Kidney epithelial cell (primary cell): ENCODE measurements at regions not wholly inside any gene's neighbourhood (a gene's known extent, or its start where the extent isn't known, plus 50 kb on each side); places are given as distances from the start of the nearest gene placed in this dataset.
A peak's percentile ranks its signal among the peaks of the same experiment; 100 is the strongest.

Experiments used
- DNase-seq: peaks from one replicate; pipeline ENCODE4 v3.0.0-alpha.2; 2010; ENCODE audit warnings: low read depth
- H3K27me3 ChIP-seq: 2 replicates; pipeline ENCODE4 v1.6.0; 2011; ENCODE audit warnings: low read length; ENCODE audit not compliant: control insufficient read depth, insufficient read depth
- H3K36me3 ChIP-seq: 2 replicates; pipeline ENCODE4 v1.5.1; 2011; ENCODE audit warnings: low read length; ENCODE audit not compliant: control insufficient read depth, insufficient read depth
- H3K4me3 ChIP-seq: 2 replicates; pipeline ENCODE4 v1.5.1; 2011; ENCODE audit warnings: low read depth, mild to moderate bottlenecking, control low read depth, low read length
- CTCF ChIP-seq: IDR thresholded peaks from 2 replicates; pipeline ENCODE4 v1.5.1; 2011; ENCODE audit warnings: mild to moderate bottlenecking, moderate library complexity, low read length, control low read depth, inconsistent platforms; ENCODE audit not compliant: insufficient read depth, poor library complexity, severe bottlenecking

GRCh38 chr11:28401446-28401845 is 293.3 kb downstream of the METTL15 start:
- no peak for DNase-seq
- H3K27me3 ChIP-seq, result no peaks in the 10 kb centered on the region
- no peak for TF ChIP-seq CTCF
- no peak overlapping the region for H3K4me3 ChIP-seq
- no peaks in the 10 kb centered on the region for H3K36me3 ChIP-seq

GRCh38 chr11:28400331-28401100 is 292.3 kb downstream of the METTL15 start:
- H3K27me3 ChIP-seq, result no peaks in the 10 kb centered on the region
- H3K4me3 ChIP-seq, result no peak overlapping the region
- H3K36me3 ChIP-seq, result no peaks in the 10 kb centered on the region
- no peak for TF ChIP-seq CTCF
- DNase-seq, result peak; percentile 9

- H3K27me3 ChIP-seq, result no peaks in the 10 kb centered on the region
- H3K4me3 ChIP-seq, result no peak overlapping the region
- TF ChIP-seq CTCF, result no peak
- no peak for DNase-seq
- no peaks in the 10 kb centered on the region for H3K36me3 ChIP-seq
Measured at GRCh38 chr11:28393348-28393747, 285.2 kb downstream of the METTL15 start.

DNA sequence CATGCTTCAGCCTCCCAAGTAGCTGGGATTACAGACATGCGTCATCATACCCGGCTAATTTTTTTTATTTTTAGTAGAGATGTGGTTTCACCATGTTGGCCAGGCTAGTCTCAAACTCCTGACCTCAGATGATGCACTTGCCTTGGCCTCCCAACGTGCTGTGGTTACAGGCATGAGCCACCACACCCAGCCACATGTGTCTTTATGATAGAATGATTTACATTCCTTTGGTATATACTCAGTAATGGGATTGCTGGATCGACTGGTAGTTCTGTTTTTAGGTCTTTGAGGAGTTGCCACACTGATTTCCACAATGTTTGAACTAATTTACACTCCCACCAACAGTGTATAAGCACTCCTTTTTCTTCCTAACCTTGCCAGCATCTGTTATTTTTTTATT is 276.2 kb downstream of the METTL15 start:
- Histone ChIP-seq H3K27me3 (no peaks in the 10 kb centered on the region), H3K36me3 (no peaks in the 10 kb centered on the region), H3K4me3 (no peak overlapping the region)
- no peak for TF ChIP-seq CTCF
- DNase-seq, result peak; percentile 10

- Histone ChIP-seq H3K36me3 (no peaks in the 10 kb centered on the region), H3K27me3 (no peaks in the 10 kb centered on the region), H3K4me3 (no peak overlapping the region)
- TF ChIP-seq CTCF, result no peak
- no peak for DNase-seq
Measured at GRCh38 chr11:28383456-28383855, 275.3 kb downstream of the METTL15 start.
